Kidney epithelial cell (primary cell): ENCODE measurements at regions not wholly inside any gene's neighbourhood (a gene's known extent, or its start where the extent isn't known, plus 50 kb on each side); places are given as distances from the start of the nearest gene placed in this dataset.

Source experiments
- DNase-seq: peaks from one replicate; pipeline ENCODE4 v3.0.0-alpha.2; 2010; ENCODE audit warnings: low read depth
- H3K27me3 ChIP-seq: 2 replicates; pipeline ENCODE4 v1.6.0; 2011; ENCODE audit warnings: low read length; ENCODE audit not compliant: control insufficient read depth, insufficient read depth
- H3K36me3 ChIP-seq: 2 replicates; pipeline ENCODE4 v1.5.1; 2011; ENCODE audit warnings: low read length; ENCODE audit not compliant: control insufficient read depth, insufficient read depth
- H3K4me3 ChIP-seq: 2 replicates; pipeline ENCODE4 v1.5.1; 2011; ENCODE audit warnings: low read depth, mild to moderate bottlenecking, control low read depth, low read length
- TF ChIP-seq, protein P1 (sequence below): IDR thresholded peaks from 2 replicates; pipeline ENCODE4 v1.5.1; 2011; ENCODE audit warnings: mild to moderate bottlenecking, moderate library complexity, low read length, control low read depth, inconsistent platforms; ENCODE audit not compliant: insufficient read depth, poor library complexity, severe bottlenecking

GRCh38 chr7:32204361-32205018 is 134.3 kb upstream of the PDE1C start:
- no peaks in the 10 kb centered on the region for H3K36me3 ChIP-seq
- DNase-seq: peak; percentile 41
- TF ChIP-seq, protein P1, sequence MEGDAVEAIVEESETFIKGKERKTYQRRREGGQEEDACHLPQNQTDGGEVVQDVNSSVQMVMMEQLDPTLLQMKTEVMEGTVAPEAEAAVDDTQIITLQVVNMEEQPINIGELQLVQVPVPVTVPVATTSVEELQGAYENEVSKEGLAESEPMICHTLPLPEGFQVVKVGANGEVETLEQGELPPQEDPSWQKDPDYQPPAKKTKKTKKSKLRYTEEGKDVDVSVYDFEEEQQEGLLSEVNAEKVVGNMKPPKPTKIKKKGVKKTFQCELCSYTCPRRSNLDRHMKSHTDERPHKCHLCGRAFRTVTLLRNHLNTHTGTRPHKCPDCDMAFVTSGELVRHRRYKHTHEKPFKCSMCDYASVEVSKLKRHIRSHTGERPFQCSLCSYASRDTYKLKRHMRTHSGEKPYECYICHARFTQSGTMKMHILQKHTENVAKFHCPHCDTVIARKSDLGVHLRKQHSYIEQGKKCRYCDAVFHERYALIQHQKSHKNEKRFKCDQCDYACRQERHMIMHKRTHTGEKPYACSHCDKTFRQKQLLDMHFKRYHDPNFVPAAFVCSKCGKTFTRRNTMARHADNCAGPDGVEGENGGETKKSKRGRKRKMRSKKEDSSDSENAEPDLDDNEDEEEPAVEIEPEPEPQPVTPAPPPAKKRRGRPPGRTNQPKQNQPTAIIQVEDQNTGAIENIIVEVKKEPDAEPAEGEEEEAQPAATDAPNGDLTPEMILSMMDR: peak; percentile 81
- H3K4me3 ChIP-seq: no peak overlapping the region
- no peaks in the 10 kb centered on the region for H3K27me3 ChIP-seq

GRCh38 chr7:32200646-32201045 is 130.4 kb upstream of the PDE1C start:
- TF ChIP-seq, protein P1: no peak
- DNase-seq: no peak
- Histone ChIP-seq H3K36me3 (no peaks in the 10 kb centered on the region), H3K4me3 (no peak overlapping the region), H3K27me3 (no peaks in the 10 kb centered on the region)

DNA sequence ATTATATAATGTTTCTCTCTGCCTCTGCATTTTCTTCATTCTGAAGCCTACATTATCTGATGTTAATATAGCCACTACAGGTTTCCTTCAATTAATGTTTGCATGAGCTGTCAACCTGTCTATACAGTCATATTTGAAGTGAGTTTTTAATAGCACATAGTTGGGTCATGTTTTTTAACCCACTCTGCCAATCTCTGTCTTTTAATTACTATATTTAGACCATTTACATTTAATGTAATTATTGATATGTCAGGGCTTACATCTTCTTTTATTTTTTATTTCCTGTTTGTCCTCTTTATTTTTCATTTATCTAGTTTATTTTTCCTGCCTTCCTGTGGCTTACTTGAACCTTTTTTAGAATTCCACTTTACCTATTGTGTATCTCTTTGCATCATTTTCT is 124.3 kb upstream of the PDE1C start:
- no peak overlapping the region for H3K4me3 ChIP-seq
- no peaks in the 10 kb centered on the region for H3K27me3 ChIP-seq
- DNase-seq: no peak
- H3K36me3 ChIP-seq: no peaks in the 10 kb centered on the region
- TF ChIP-seq, protein P1: no peak

- TF ChIP-seq, protein P1: no peak
- no peak overlapping the region for H3K4me3 ChIP-seq
- no peak for DNase-seq
- H3K27me3 ChIP-seq: no peaks in the 10 kb centered on the region
- H3K36me3 ChIP-seq: no peaks in the 10 kb centered on the region
Measured at GRCh38 chr7:32191305-32191704, 121.1 kb upstream of the PDE1C start.

- H3K4me3 ChIP-seq: no peak overlapping the region
- H3K27me3 ChIP-seq: no peaks in the 10 kb centered on the region
- TF ChIP-seq, protein P1: no peak
- no peak for DNase-seq
- H3K36me3 ChIP-seq: no peaks in the 10 kb centered on the region
Measured at GRCh38 chr7:32179567-32179966, 109.4 kb upstream of the PDE1C start.
